GM08714 (cell line): ENCODE measurements at regions not wholly inside any gene's neighbourhood (a gene's known extent, or its start where the extent isn't known, plus 50 kb on each side); places are given as distances from the start of the nearest gene placed in this dataset.

Experiments
- H3K4me3 ChIP-seq: fragments of 200-500 bp; sonication (Bioruptor generic); 2 replicates; pipeline ENCODE4 v1.5.1; 2014; ENCODE audit warnings: mild to moderate bottlenecking, low read length, inconsistent platforms
- ZNF274 ChIP-seq: IDR thresholded peaks from 2 replicates; pipeline ENCODE4 v1.6.1; 2012; ENCODE audit warnings: mild to moderate bottlenecking, low read depth, low read length

- TF ChIP-seq ZNF274, result no peak
- H3K4me3 ChIP-seq, result no peak overlapping the region
These were observed 768.0 kb upstream of the GJE1 start for GRCh38 chr6:141364694-141365093.

GRCh38 chr6:141364232-141364631 is 768.5 kb upstream of the GJE1 start:
- TF ChIP-seq ZNF274, result no peak
- no peak overlapping the region for H3K4me3 ChIP-seq

- TF ChIP-seq ZNF274, result no peak
- H3K4me3 ChIP-seq, result no peak overlapping the region
These were observed 771.2 kb upstream of the GJE1 start for GRCh38 chr6:141361559-141361958.

GRCh38 chr6:141359953-141360352 is 772.8 kb upstream of the GJE1 start:
- H3K4me3 ChIP-seq, result no peak overlapping the region
- TF ChIP-seq ZNF274, result no peak

GRCh38 chr6:141354191-141354955 is 778.4 kb upstream of the GJE1 start:
- H3K4me3 ChIP-seq, result no peak overlapping the region
- TF ChIP-seq ZNF274, result no peak

- TF ChIP-seq ZNF274, result no peak
- no peak overlapping the region for H3K4me3 ChIP-seq
These were observed 781.0 kb upstream of the GJE1 start for GRCh38 chr6:141351721-141352120.

GRCh38 chr6:141349710-141350109 is 783.0 kb upstream of the GJE1 start:
- no peak for TF ChIP-seq ZNF274

GRCh38 chr6:141347906-141348492 is 784.7 kb upstream of the GJE1 start:
- no peak overlapping the region for H3K4me3 ChIP-seq
- no peak for TF ChIP-seq ZNF274

More at GRCh38 chr6:141349710-141350109, 783.0 kb upstream of the GJE1 start:
- H3K4me3 ChIP-seq, result no peak overlapping the region

GRCh38 chr6:141347086-141347485 is 785.6 kb upstream of the GJE1 start:
- no peak overlapping the region for H3K4me3 ChIP-seq
- TF ChIP-seq ZNF274, result no peak

GRCh38 chr6:141346535-141346934 is 786.2 kb upstream of the GJE1 start:
- H3K4me3 ChIP-seq, result no peak overlapping the region
- TF ChIP-seq ZNF274, result no peak

- TF ChIP-seq ZNF274, result no peak
- no peak overlapping the region for H3K4me3 ChIP-seq
These were observed 795.5 kb upstream of the GJE1 start for GRCh38 chr6:141337191-141337590.

GRCh38 chr6:141335477-141336273 is 797.0 kb upstream of the GJE1 start:
- no peak overlapping the region for H3K4me3 ChIP-seq
- TF ChIP-seq ZNF274, result no peak

- no peak overlapping the region for H3K4me3 ChIP-seq
- no peak for TF ChIP-seq ZNF274
These were observed 805.8 kb upstream of the GJE1 start for GRCh38 chr6:141326925-141327324.

- H3K4me3 ChIP-seq, result no peak overlapping the region
- TF ChIP-seq ZNF274, result no peak
These were observed 806.3 kb upstream of the GJE1 start for GRCh38 chr6:141326426-141326825.
